GM12878 (cell line): ENCODE measurements at regions not wholly inside any gene's neighbourhood (a gene's known extent, or its start where the extent isn't known, plus 50 kb on each side); places are given as distances from the start of the nearest gene placed in this dataset.

Source experiments
- ATAC-seq: fragments of 200-7000 bp; cut with Tn5 transposase; 3 replicates; pipeline ENCODE4 v1.9.1; 2020; ENCODE audit warnings: mild to moderate bottlenecking, moderate library complexity
- BruUV-seq: library from RNA; stranded (reverse); fragments of 400-500 nt; replicated peaks from 2 replicates; lab custom pipeline; 2021; lab: Mats Ljungman, UMichigan
- CTCF ChIA-PET: fragments of 300-600 bp; sonication (Branson Sonifier 250); formaldehyde crosslinking; extraction: SDS; loops from one replicate; lab custom pipeline; 2021; ENCODE audit warnings: inconsistent platforms; lab: Yijun Ruan, JAX
- POLR2A ChIA-PET: fragments of 350-600 bp; formaldehyde crosslinking; extraction: SDS; loops from one replicate; lab custom pipeline; 2021; ENCODE audit warnings: inconsistent platforms; lab: Charles Lee
- RAD21 ChIA-PET: fragments of 300-600 bp; sonication (Branson Sonifier 250); formaldehyde crosslinking; loops from one replicate; lab custom pipeline; 2023; ENCODE audit warnings: antibody characterized with exemption; ENCODE audit not compliant: unreplicated experiment; lab: Charles Lee
- SMC1A ChIA-PET: fragments of 300-600 bp; sonication (Branson Sonifier 250); formaldehyde crosslinking; loops from one replicate; lab custom pipeline; 2023; ENCODE audit not compliant: unreplicated experiment, uncharacterized antibody; lab: Charles Lee
- DNase-seq: peaks from one replicate; pipeline ENCODE4 v3.0.0-alpha.2; 2011; ENCODE audit warnings: low read depth, low spot score
- FAIRE-seq: peaks from 3 replicates; lab custom pipeline; 2011; peaks lifted over from hg19 to GRCh38; lab: Jason Lieb, UNC
- H2AFZ ChIP-seq: 2 replicates; pipeline ENCODE4 v1.6.0; 2011; ENCODE audit warnings: low read depth, low read length, control low read depth; ENCODE audit not compliant: control insufficient read depth
- H3K27ac ChIP-seq: 2 replicates; pipeline ENCODE4 v1.5.1; 2011; ENCODE audit warnings: control low read depth; ENCODE audit not compliant: control insufficient read depth, insufficient read depth
- H3K27me3 ChIP-seq, 2 experiments: replicated peaks in 1 of 2; 2 replicates each; pipeline versions ENCODE4 v1.6.0 to v1.6.1; 2011; ENCODE audit warnings: low read length in 1 of 2; ENCODE audit not compliant: control insufficient read depth in 2 of 2, insufficient read depth in 2 of 2
- H3K36me3 ChIP-seq, 2 experiments: 2 replicates each; pipeline ENCODE4 v1.5.1; 2011; ENCODE audit warnings: low read length in 1 of 2; ENCODE audit not compliant: control insufficient read depth in 2 of 2, insufficient read depth in 2 of 2
- H3K4me1 ChIP-seq: 2 replicates; pipeline ENCODE4 v1.6.1; 2011; ENCODE audit warnings: mild to moderate bottlenecking, low read length, moderate library complexity, mixed read lengths; ENCODE audit not compliant: control insufficient read depth, insufficient read depth
- H3K4me2 ChIP-seq: 2 replicates; pipeline ENCODE4 v1.6.0; 2011; ENCODE audit warnings: control low read depth; ENCODE audit not compliant: control insufficient read depth, insufficient read depth
- H3K4me3 ChIP-seq: fragments of 200-600 bp; sonication (generic); 2 replicates; pipeline ENCODE4 v1.5.1; 2016
- H3K79me2 ChIP-seq: 2 replicates; pipeline ENCODE4 v1.6.0; 2011; ENCODE audit warnings: low read length; ENCODE audit not compliant: control insufficient read depth, insufficient read depth
- H3K9ac ChIP-seq: 2 replicates; pipeline ENCODE4 v1.8.0; 2011; ENCODE audit warnings: low read length, control low read depth, mixed read lengths; ENCODE audit not compliant: control insufficient read depth, insufficient read depth
- H3K9me3 ChIP-seq: replicated peaks from 3 replicates; pipeline ENCODE4 v1.5.1; 2011; ENCODE audit warnings: mild to moderate bottlenecking, low read length; ENCODE audit not compliant: control insufficient read depth, insufficient read depth
- H4K20me1 ChIP-seq: 2 replicates; pipeline ENCODE4 v1.6.0; 2011; ENCODE audit not compliant: control insufficient read depth, insufficient read depth
- ATF2 ChIP-seq: IDR thresholded peaks from 2 replicates; pipeline ENCODE4 v1.6.1; 2012; ENCODE audit warnings: low read length, inconsistent platforms
- ATF7 ChIP-seq: fragments of 450-650 bp; IDR thresholded peaks from 2 replicates; pipeline ENCODE4 v1.6.1; 2016; ENCODE audit warnings: low read depth, mild to moderate bottlenecking
- CHD4 ChIP-seq: fragments of 200-600 bp; sonication (generic); IDR thresholded peaks from 2 replicates; pipeline ENCODE4 v1.6.1; 2016; ENCODE audit warnings: mild to moderate bottlenecking
- EED ChIP-seq: sonication (generic); IDR thresholded peaks from 2 replicates; pipeline ENCODE4 v1.6.1; 2016; ENCODE audit warnings: antibody characterized with exemption, low read depth
- EZH2 ChIP-seq: IDR thresholded peaks from 2 replicates; pipeline ENCODE4 v1.6.1; 2012; ENCODE audit warnings: low read depth, mild to moderate bottlenecking, control low read depth, inconsistent platforms, low read length, borderline replicate concordance; ENCODE audit not compliant: control insufficient read depth
- FOS ChIP-seq: IDR thresholded peaks from 3 replicates; pipeline ENCODE4 v1.6.1; 2011; ENCODE audit warnings: borderline replicate concordance; ENCODE audit not compliant: insufficient read length; ENCODE audit errors: extremely low read depth
- HCFC1 ChIP-seq: fragments of 150-350 bp; IDR thresholded peaks from 2 replicates; pipeline ENCODE4 v1.6.1; 2014; ENCODE audit warnings: low read length
- HDGF ChIP-seq: fragments of 450-650 bp; IDR thresholded peaks from 2 replicates; pipeline ENCODE4 v1.6.1; 2016; ENCODE audit warnings: antibody characterized with exemption
- MEF2A ChIP-seq: IDR thresholded peaks from 2 replicates; pipeline ENCODE4 v1.6.1; 2011; ENCODE audit warnings: low read depth, mild to moderate bottlenecking, low read length, moderate library complexity; ENCODE audit not compliant: insufficient read depth
- MTA3 ChIP-seq: IDR thresholded peaks from 2 replicates; pipeline ENCODE4 v1.6.1; 2012; ENCODE audit warnings: low read length, inconsistent platforms, borderline replicate concordance
- RAD21 ChIP-seq: IDR thresholded peaks from 2 replicates; pipeline ENCODE4 v1.6.1; 2011; ENCODE audit warnings: mild to moderate bottlenecking, low read depth, low read length, moderate library complexity; ENCODE audit not compliant: insufficient read depth
- RELA ChIP-seq: fragments of 450-650 bp; IDR thresholded peaks from 2 replicates; pipeline ENCODE4 v1.8.0; 2014; ENCODE audit warnings: borderline replicate concordance; ENCODE audit not compliant: partially characterized antibody
- RELB ChIP-seq: fragments of 450-650 bp; IDR thresholded peaks from 2 replicates; pipeline ENCODE4 v1.6.1; 2017; ENCODE audit warnings: low read depth, mild to moderate bottlenecking, moderate library complexity
- YBX1 ChIP-seq: fragments of 450-650 bp; IDR thresholded peaks from 2 replicates; pipeline ENCODE4 v1.6.1; 2016; ENCODE audit warnings: antibody characterized with exemption
- ZNF207 ChIP-seq: fragments of 450-650 bp; IDR thresholded peaks from 2 replicates; pipeline ENCODE4 v1.6.1; 2014; ENCODE audit warnings: antibody characterized with exemption, mild to moderate bottlenecking, borderline replicate concordance
- ZNF384 ChIP-seq: IDR thresholded peaks from 2 replicates; pipeline ENCODE4 v1.6.1; 2012; ENCODE audit warnings: low read depth, mild to moderate bottlenecking, low read length, improper control_type of control experiment, borderline replicate concordance
- WGBS: methylation state at CpG from one replicate; pipeline ENCODE4 v1.1.6; 2016; ENCODE audit warnings: low lambda C conversion rate; ENCODE audit not compliant: insufficient replicate concordance, insufficient coverage; ENCODE audit errors: missing lambda C conversion rate; 5-methylcytosine and 5-hydroxymethylcytosine counted together
- in situ Hi-C: fragments of 300-500 bp; cut with MboI; formaldehyde crosslinking; loops from 9 replicates; pipeline ENCODE4 v1.14.3; 2018; ENCODE audit warnings: mixed read lengths
- intact Hi-C: fragments of 100-400 bp; cut with micrococcal nuclease; formaldehyde crosslinking; loops from one replicate; pipeline ENCODE4 v1.14.2; 2022; ENCODE audit not compliant: unreplicated experiment
- TF ChIP-seq, protein P1 (sequence below): fragments of 450-650 bp; IDR thresholded peaks from 2 replicates; pipeline ENCODE4 v1.6.1; 2017; ENCODE audit warnings: antibody characterized with exemption, mild to moderate bottlenecking, moderate library complexity
- TF ChIP-seq, protein P2 (sequence below): fragments of 450-650 bp; IDR thresholded peaks from 2 replicates; pipeline ENCODE4 v1.6.1; 2018; ENCODE audit warnings: mild to moderate bottlenecking, low read depth, moderate library complexity; ENCODE audit not compliant: partially characterized antibody

DNA sequence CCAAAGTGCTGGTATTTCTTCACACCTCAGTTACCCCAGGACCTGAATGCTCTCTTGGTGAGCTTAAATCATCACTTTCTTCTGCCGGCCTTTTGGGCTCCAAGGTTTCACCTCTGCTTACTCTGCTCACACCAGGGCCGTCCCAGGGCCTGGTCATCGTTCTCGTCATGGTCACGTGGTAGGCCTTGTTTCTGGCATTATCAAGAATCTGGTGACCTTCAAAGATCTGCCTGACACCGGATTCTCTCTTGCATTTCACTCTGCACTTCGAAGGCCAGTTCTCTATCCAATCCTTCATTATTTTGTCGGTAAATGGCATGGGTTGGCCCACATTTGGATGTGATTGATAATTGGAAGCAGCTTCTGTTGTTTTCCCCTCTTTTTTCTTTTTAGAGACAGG lies 80.5 kb downstream of the HRH4 start:
- ATAC-seq, result no peak
- Histone ChIP-seq H2AFZ (no peak overlapping the region), H3K36me3 (no peaks in the 10 kb centered on the region), H3K4me2 (no peak overlapping the region), H3K4me3 (no peak overlapping the region), H4K20me1 (no peaks in the 10 kb centered on the region), H3K9me3 (no peaks in the 10 kb centered on the region), H3K79me2 (no peaks in the 10 kb centered on the region), H3K27me3 (no peaks in the 10 kb centered on the region; a peak in 3 of 4 replicates), H3K4me1 (no peaks in the 10 kb centered on the region), H3K9ac (no peak overlapping the region), H3K27ac (no peak overlapping the region)
- SMC1A ChIA-PET, result interaction anchor here (0.8 kb wide), 1 partner anchor 186 kb away, joined by 3 read pairs; no protein-coding TSS in a partner anchor
- 7% methylated on average over 8 of the region's 8 CpGs for WGBS
- RAD21 ChIA-PET, result no interaction called here
- intact Hi-C loops, result no loop called here
- no peak for FAIRE-seq
- CTCF ChIA-PET, result interaction anchor here (2.7 kb wide), 1 partner anchor 27 kb away, joined by 9 read pairs; no protein-coding TSS in a partner anchor
- in situ Hi-C loops, result no loop called here
- no TSS peak for BruUV-seq
- POLR2A ChIA-PET, result no interaction called here
- no peak for DNase-seq
- TF ChIP-seq CHD4 (no peak), EED (no peak), MEF2A (no peak), ATF7 (no peak), ATF2 (no peak), ZNF207 (no peak), RELA (no peak), YBX1 (no peak), HDGF (no peak), RELB (no peak), ZNF384 (no peak), EZH2 (no peak), RAD21 (no peak), MTA3 (no peak), FOS (no peak), HCFC1 (no peak)
- TF ChIP-seq, protein P1, sequence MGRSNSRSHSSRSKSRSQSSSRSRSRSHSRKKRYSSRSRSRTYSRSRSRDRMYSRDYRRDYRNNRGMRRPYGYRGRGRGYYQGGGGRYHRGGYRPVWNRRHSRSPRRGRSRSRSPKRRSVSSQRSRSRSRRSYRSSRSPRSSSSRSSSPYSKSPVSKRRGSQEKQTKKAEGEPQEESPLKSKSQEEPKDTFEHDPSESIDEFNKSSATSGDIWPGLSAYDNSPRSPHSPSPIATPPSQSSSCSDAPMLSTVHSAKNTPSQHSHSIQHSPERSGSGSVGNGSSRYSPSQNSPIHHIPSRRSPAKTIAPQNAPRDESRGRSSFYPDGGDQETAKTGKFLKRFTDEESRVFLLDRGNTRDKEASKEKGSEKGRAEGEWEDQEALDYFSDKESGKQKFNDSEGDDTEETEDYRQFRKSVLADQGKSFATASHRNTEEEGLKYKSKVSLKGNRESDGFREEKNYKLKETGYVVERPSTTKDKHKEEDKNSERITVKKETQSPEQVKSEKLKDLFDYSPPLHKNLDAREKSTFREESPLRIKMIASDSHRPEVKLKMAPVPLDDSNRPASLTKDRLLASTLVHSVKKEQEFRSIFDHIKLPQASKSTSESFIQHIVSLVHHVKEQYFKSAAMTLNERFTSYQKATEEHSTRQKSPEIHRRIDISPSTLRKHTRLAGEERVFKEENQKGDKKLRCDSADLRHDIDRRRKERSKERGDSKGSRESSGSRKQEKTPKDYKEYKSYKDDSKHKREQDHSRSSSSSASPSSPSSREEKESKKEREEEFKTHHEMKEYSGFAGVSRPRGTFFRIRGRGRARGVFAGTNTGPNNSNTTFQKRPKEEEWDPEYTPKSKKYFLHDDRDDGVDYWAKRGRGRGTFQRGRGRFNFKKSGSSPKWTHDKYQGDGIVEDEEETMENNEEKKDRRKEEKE, result no peak
- TF ChIP-seq, protein P2, sequence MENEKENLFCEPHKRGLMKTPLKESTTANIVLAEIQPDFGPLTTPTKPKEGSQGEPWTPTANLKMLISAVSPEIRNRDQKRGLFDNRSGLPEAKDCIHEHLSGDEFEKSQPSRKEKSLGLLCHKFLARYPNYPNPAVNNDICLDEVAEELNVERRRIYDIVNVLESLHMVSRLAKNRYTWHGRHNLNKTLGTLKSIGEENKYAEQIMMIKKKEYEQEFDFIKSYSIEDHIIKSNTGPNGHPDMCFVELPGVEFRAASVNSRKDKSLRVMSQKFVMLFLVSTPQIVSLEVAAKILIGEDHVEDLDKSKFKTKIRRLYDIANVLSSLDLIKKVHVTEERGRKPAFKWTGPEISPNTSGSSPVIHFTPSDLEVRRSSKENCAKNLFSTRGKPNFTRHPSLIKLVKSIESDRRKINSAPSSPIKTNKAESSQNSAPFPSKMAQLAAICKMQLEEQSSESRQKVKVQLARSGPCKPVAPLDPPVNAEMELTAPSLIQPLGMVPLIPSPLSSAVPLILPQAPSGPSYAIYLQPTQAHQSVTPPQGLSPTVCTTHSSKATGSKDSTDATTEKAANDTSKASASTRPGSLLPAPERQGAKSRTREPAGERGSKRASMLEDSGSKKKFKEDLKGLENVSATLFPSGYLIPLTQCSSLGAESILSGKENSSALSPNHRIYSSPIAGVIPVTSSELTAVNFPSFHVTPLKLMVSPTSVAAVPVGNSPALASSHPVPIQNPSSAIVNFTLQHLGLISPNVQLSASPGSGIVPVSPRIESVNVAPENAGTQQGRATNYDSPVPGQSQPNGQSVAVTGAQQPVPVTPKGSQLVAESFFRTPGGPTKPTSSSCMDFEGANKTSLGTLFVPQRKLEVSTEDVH, result no peak
